HG02610 (cell line): ENCODE measurements at regions not wholly inside any gene's neighbourhood (a gene's known extent, or its start where the extent isn't known, plus 50 kb on each side); places are given as distances from the start of the nearest gene placed in this dataset.
A peak's percentile ranks its signal among the peaks of the same experiment; 100 is the strongest.

Source experiments
- ATAC-seq: cut with Tn5 transposase; IDR thresholded peaks from one replicate; pipeline ENCODE4 v1.9.1; 2021; ENCODE audit warnings: mild to moderate bottlenecking, moderate library complexity; ENCODE audit not compliant: unreplicated experiment

DNA sequence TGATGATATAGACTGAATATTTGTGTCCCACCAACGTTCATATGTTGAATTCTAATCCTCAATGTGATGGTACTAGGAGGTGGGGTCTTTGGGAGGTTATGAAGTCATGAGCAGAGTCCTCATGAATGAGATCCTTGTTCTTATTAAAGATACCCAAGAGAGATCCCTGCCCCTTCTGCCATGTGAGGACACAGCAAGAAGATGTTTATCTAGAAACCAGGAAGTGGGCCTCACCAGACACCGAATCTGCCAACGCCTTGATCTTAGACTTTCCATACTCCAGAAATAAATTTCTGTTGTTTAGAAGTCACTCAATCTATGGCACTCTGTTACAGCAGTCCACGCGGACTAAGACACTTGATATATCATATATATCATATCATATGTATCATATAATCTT is 67.7 kb upstream of the GCM1 start:
- no peak for ATAC-seq

DNA sequence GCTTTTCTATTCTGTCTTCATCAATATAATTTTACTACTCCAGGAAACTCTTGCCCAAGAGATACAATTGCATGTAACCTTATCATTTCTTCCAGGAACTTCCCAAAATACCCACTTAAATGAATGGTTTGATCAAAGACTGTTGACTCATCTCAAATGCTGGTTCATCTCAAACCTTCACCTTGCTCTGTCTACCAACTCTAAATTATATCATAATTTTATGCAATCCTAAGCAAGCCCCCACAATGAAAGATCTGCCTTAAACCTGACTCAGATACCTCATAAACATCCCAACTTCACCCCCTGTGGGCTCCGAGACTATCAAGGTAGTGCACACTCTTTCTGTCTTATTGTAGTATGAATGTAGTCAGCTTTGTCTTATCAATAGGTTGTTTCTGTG is 65.5 kb upstream of the GCM1 start:
- ATAC-seq = no peak

DNA sequence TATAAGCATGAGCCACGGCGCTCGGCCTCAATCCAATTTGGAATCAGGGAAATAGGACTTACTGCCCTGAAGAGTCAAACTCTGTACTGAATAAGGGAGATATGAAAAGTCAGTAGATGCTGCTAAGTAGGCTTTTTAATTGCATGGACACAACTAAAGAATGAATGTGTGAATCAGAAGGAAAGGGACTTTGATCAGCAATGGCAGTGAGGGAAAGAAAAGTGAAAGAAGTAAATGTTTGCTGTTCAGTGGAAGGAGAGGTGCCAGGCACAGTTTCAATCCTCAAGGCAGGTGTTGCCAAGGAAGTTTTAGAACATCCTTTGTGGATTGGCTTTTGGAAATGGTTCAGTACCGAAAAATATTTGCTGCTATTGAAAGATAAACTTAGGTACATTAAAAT is 62.2 kb upstream of the GCM1 start:
- no peak for ATAC-seq

DNA sequence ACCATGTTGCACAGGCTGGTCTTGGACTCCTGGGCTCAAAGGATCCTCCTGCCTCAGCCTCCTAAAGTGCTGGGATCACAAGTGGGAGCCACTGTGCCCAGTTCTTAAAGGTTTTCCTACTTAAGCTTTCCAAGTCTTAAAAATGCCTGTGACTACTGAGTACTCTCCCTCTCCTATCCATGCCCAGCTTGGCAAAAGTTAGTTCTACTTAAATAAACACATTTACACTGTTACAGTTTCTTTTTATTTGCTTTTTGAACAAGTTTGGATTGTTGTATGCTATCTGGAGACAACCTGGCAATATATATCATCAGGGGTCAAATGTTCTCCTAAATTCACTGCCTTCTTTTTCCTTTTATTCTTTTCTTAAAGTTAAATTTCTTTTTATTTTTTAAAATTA is 61.0 kb upstream of the GCM1 start:
- ATAC-seq = no peak

DNA sequence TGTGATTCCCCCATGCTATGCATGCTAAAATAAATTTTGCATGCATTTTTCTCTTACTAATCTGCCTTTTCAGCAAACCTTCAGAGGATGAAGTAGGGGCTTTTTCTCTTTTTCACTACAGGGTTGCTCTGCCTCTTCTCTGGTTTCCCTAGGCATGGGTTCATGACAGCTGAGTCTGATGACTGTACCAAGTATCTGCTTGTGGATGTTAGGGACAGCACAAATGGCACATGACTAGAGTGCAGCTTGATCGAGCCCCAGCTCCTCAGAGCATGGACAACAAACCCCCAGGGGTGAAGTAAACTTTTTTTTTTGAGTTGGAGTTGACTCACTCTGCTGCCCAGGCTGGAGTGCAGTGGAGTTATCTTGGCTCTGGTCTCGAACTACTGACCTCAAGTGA is 57.1 kb upstream of the GCM1 start:
- ATAC-seq = no peak

DNA sequence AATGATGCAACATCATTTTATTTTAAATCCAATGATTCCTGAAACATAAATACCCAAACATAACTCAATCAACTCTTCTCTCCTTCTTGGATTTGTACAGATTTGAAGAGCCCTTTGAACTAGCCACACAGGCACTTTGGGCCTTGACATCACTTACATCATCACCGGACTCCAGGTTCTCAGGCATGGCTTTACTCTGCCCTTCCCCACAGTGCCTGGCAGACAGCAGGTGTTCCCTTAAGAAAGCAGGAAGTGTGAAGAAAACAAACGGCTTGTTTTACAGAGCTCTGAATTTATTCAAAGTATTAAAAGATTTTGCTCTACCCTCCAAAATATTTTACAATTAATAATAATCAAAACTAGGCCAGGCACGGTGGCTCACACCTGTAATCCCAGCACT is 54.8 kb upstream of the GCM1 start:
- no peak for ATAC-seq

DNA sequence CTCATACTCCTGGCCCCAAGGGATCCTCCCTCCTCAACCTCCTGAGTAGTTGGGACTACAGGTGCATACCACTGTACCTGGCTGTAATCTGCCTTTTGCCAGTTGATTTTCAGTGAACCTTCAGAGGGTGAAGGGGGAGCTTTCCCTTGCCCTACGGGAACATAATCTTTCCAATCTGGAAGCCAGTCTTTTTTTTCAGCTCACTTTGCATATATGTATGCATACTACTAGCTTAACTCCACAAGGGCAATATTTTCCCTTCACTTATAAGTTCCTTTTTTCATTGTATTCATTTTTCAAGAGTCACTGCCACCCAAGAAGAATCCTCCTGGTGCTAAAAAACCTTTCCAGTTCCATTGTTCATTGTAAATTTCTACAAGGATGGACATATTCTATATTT is 53.4 kb upstream of the GCM1 start:
- no peak for ATAC-seq

DNA sequence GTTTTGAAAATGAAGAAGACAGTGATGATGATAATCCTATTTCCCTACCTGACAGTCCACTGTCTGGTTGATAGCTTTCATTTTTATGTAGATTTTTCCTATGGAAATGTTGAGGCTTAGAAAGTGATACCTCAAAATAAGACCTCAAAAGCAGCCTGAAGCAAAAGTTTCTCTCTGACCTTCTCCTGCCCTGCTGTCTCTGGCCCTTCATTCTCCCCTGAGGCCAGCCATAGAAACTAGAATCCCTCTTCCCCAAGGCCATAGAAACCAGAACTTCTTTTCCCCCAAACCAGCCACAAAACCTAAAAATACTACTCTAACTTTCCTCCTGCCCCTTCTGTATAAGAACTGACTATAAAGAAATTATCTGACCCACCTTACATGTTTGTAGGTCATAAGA is 52.6 kb upstream of the GCM1 start:
- no peak for ATAC-seq

DNA sequence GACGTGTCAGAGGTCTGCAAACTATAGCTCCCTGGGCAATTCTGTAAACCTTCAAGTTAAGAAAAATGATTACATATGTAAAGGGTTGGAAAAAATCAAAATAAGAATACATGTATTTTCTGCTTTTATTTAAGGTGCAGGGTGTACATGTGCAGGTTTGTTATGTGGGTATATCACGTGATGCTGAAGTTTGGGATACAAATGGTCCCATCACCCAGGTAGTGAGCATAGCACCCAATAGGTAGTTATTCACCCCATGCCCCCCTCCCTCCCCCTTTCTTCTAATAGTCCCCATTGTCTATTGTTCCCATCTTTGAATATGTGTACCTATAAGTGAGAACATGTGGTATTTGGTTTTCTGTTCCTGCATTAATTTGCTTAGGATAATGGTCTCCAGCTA is 51.1 kb upstream of the GCM1 start:
- no peak for ATAC-seq

DNA sequence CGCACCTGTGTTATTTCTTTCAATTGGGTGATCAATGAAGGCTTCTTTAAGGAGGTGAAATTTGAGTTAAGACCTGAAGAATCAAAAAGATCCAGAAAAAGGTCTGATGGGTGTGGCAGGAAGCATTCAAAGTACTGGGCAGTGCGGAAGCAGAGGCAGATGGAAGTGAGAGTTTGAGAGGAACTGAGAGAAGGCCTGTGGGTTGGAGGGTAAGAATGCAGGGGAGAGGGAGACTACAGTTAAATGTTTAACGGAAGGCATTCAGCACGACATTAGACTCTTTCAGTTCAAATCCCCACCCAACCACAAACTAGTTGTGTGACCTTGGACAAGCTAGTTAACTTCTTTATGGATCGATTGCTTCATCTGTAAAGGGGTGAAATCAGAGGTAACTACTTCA is 50.5 kb upstream of the GCM1 start:
- ATAC-seq = peak; percentile 85
